ENCODE measurements at regions not wholly inside any gene's neighbourhood (a gene's known extent, or its start where the extent isn't known, plus 50 kb on each side); places are given as distances from the start of the nearest gene placed in this dataset.

- TF ChIP-seq CTCF (conservative IDR thresholded peaks at IDR 0.05; ENCODE audit: low read length) (no peak), EZH2phosphoT487 (IDR thresholded peaks at IDR 0.05; ENCODE audit: borderline replicate concordance) (no peak)
Observed at GRCh38 chr7:149569025-149569725, 71.6 kb upstream of the ZNF746 start.
